Gastroesophageal sphincter (tissue), 3 donors: ENCODE measurements at regions not wholly inside any gene's neighbourhood (a gene's known extent, or its start where the extent isn't known, plus 50 kb on each side); places are given as distances from the start of the nearest gene placed in this dataset.

ENCODE experiments used
- POLR2AphosphoS5 ChIP-seq: sonication (generic); formaldehyde crosslinking; IDR thresholded peaks from one replicate; pipeline ENCODE4 v1.6.1; 2017; ENCODE audit warnings: antibody characterized with exemption
- TF ChIP-seq, protein P1 (sequence below), 4 experiments: fragments of 200-600 bp in 2 of 4; fragments of 450-650 bp in 2 of 4; sonication (generic) in 1 of 4; IDR thresholded peaks; one replicate each; pipeline ENCODE4 v1.5.1; 2017 to 2019; ENCODE audit warnings: antibody characterized with exemption in 4 of 4, mild to moderate bottlenecking in 2 of 4, moderate library complexity in 2 of 4

DNA sequence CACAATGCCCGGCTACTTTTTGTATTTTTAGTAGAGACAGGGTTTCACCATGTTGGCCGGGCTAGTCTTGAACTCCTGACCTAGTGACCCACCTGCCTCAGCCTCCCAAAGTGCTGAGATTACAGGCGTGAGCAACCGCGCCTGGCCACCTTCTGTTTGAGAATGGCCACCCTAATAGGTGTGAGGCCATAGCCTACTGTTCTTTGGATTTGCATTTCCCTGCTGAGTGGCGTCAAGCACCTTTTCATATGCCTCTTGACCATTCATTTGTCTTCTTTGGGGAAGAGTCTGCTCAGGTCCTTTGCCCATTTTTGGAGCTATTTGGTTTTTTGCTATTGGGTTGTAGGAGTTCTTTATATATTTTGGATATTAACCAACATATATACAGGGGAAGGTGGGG, 276.7 kb downstream of the PARN start:
- TF ChIP-seq, protein P1, sequence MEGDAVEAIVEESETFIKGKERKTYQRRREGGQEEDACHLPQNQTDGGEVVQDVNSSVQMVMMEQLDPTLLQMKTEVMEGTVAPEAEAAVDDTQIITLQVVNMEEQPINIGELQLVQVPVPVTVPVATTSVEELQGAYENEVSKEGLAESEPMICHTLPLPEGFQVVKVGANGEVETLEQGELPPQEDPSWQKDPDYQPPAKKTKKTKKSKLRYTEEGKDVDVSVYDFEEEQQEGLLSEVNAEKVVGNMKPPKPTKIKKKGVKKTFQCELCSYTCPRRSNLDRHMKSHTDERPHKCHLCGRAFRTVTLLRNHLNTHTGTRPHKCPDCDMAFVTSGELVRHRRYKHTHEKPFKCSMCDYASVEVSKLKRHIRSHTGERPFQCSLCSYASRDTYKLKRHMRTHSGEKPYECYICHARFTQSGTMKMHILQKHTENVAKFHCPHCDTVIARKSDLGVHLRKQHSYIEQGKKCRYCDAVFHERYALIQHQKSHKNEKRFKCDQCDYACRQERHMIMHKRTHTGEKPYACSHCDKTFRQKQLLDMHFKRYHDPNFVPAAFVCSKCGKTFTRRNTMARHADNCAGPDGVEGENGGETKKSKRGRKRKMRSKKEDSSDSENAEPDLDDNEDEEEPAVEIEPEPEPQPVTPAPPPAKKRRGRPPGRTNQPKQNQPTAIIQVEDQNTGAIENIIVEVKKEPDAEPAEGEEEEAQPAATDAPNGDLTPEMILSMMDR (IDR thresholded peaks at IDR 0.05): no peak
- TF ChIP-seq POLR2AphosphoS5: no peak
